ENCODE measurements at regions not wholly inside any gene's neighbourhood (a gene's known extent, or its start where the extent isn't known, plus 50 kb on each side); places are given as distances from the start of the nearest gene placed in this dataset.

DNA sequence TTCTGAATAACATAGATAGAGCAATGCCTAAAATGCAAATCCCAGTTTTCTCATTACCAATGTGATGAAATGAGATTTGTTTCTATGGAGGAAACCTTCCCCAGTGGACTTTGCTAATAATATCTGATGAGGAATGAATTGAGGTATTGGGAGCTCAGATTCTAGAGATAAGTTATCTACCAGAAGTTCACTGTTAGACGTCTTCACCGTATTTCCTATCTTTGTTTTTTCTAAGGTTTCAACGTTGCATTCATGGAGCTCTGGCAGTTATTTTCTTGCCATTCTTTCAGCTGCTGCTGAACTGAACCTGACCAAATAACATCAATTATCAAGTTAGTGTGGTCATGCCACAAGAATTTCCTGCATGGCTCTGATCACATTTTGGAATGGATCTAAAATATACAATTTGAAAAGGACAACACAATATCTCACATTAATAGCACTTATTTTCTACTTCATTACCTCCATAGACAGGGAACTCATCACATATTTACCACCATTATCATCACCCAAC is 511.8 kb upstream of the LCORL start:
- H3K4me3 ChIP-seq (ENCODE audit: low read length): no peak overlapping the region
- H4K20me1 ChIP-seq (ENCODE audit: control insufficient read depth, insufficient read depth, low read depth, low read length): no peaks in the 10 kb centered on the region
- no peaks in the 10 kb centered on the region for H3K4me1 ChIP-seq (ENCODE audit: control insufficient read depth, low read length)
- H3K27ac ChIP-seq (ENCODE audit: low read depth, low read length): no peak overlapping the region
- no peaks in the 10 kb centered on the region for H3F3A ChIP-seq (ENCODE audit: control insufficient read depth, insufficient read depth)
- TF ChIP-seq EZH2phosphoT487 (IDR thresholded peaks at IDR 0.05; ENCODE audit: borderline replicate concordance, low read length): no peak
- TF ChIP-seq, protein P1, sequence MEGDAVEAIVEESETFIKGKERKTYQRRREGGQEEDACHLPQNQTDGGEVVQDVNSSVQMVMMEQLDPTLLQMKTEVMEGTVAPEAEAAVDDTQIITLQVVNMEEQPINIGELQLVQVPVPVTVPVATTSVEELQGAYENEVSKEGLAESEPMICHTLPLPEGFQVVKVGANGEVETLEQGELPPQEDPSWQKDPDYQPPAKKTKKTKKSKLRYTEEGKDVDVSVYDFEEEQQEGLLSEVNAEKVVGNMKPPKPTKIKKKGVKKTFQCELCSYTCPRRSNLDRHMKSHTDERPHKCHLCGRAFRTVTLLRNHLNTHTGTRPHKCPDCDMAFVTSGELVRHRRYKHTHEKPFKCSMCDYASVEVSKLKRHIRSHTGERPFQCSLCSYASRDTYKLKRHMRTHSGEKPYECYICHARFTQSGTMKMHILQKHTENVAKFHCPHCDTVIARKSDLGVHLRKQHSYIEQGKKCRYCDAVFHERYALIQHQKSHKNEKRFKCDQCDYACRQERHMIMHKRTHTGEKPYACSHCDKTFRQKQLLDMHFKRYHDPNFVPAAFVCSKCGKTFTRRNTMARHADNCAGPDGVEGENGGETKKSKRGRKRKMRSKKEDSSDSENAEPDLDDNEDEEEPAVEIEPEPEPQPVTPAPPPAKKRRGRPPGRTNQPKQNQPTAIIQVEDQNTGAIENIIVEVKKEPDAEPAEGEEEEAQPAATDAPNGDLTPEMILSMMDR (IDR thresholded peaks at IDR 0.05; ENCODE audit: low read depth, low read length, poor library complexity, severe bottlenecking): no peak
- no peak overlapping the region for H3K4me2 ChIP-seq (ENCODE audit: low read length)
- no peaks in the 10 kb centered on the region for H3K27me3 ChIP-seq (ENCODE audit: control insufficient read depth, low read length)
- H3K36me3 ChIP-seq (ENCODE audit: control insufficient read depth, low read length): no peaks in the 10 kb centered on the region
- H3K79me2 ChIP-seq (ENCODE audit: control insufficient read depth, low read length): no peaks in the 10 kb centered on the region
- no peaks in the 10 kb centered on the region for H3K9me3 ChIP-seq (ENCODE audit: control insufficient read depth, insufficient read depth, low read length)
- no peaks in the 10 kb centered on the region for H3K9me2 ChIP-seq (replicated peaks; ENCODE audit: control insufficient read depth, low read length)

DNA sequence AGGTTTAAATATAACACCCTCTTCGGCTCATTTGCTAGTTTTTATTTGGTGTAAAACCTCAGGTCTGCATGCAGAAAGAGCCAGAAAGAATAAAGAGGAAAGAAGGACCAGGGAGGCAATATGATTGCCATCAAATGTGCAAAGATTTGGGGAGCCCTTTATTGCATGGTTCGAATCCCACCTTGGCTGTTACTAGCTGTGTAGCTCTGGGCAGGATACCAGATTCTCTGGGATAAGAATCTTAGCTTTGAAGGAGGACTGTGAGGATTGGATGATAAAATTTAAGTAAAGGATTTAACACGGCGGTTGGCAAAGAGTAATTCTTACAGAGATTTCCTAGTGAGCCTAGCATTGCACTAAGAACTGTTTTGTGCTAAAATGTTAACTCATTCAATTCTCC is 510.2 kb upstream of the LCORL start:
- H3K9me3 ChIP-seq (ENCODE audit: control insufficient read depth, insufficient read depth, low read length): no peaks in the 10 kb centered on the region
- H4K20me1 ChIP-seq (ENCODE audit: control insufficient read depth, insufficient read depth, low read depth, low read length): no peaks in the 10 kb centered on the region
- TF ChIP-seq, protein P1 (IDR thresholded peaks at IDR 0.05; ENCODE audit: low read depth, low read length, poor library complexity, severe bottlenecking): no peak
- TF ChIP-seq EZH2phosphoT487 (IDR thresholded peaks at IDR 0.05; ENCODE audit: borderline replicate concordance, low read length): no peak
- H3F3A ChIP-seq (ENCODE audit: control insufficient read depth, insufficient read depth): no peaks in the 10 kb centered on the region
- H3K4me1 ChIP-seq (ENCODE audit: control insufficient read depth, low read length): no peaks in the 10 kb centered on the region
- no peak overlapping the region for H3K4me2 ChIP-seq (ENCODE audit: low read length)
- no peaks in the 10 kb centered on the region for H3K9me2 ChIP-seq (replicated peaks; ENCODE audit: control insufficient read depth, low read length)
- H3K27ac ChIP-seq (ENCODE audit: low read depth, low read length): no peak overlapping the region
- no peaks in the 10 kb centered on the region for H3K79me2 ChIP-seq (ENCODE audit: control insufficient read depth, low read length)
- H3K36me3 ChIP-seq (ENCODE audit: control insufficient read depth, low read length): no peaks in the 10 kb centered on the region
- no peak overlapping the region for H3K4me3 ChIP-seq (ENCODE audit: low read length)
- no peaks in the 10 kb centered on the region for H3K27me3 ChIP-seq (ENCODE audit: control insufficient read depth, low read length)

DNA sequence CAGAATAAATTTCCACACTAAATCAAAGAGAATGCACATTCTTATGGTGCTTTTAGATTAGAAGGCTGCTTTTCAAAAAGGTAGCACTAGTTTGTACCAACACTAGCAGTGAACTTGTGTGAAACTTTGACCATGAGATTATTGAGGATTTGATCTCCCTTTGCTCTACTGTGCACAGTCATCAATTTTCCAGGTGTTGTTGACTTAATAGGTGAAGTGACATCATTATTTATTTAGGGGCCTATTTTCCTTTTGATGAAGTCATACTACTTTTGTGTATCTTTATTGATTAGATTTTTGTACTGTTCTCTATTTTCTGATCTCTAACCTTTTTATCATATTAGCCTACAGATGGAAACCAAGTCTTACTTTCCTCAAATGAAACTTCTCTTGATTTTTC is 507.9 kb upstream of the LCORL start:
- Histone ChIP-seq H3K79me2 (ENCODE audit: control insufficient read depth, low read length) (no peaks in the 10 kb centered on the region), H3K4me3 (ENCODE audit: low read length) (no peak overlapping the region), H4K20me1 (ENCODE audit: control insufficient read depth, insufficient read depth, low read depth, low read length) (no peaks in the 10 kb centered on the region), H3K27ac (ENCODE audit: low read depth, low read length) (no peak overlapping the region), H3K4me2 (ENCODE audit: low read length) (no peak overlapping the region), H3K9me3 (ENCODE audit: control insufficient read depth, insufficient read depth, low read length) (no peaks in the 10 kb centered on the region), H3K27me3 (ENCODE audit: control insufficient read depth, low read length) (no peaks in the 10 kb centered on the region), H3K9me2 (replicated peaks; ENCODE audit: control insufficient read depth, low read length) (no peaks in the 10 kb centered on the region), H3K36me3 (ENCODE audit: control insufficient read depth, low read length) (no peaks in the 10 kb centered on the region), H3F3A (ENCODE audit: control insufficient read depth, insufficient read depth) (no peaks in the 10 kb centered on the region), H3K4me1 (ENCODE audit: control insufficient read depth, low read length) (no peaks in the 10 kb centered on the region)
- TF ChIP-seq EZH2phosphoT487 (IDR thresholded peaks at IDR 0.05; ENCODE audit: borderline replicate concordance, low read length): no peak
- TF ChIP-seq, protein P1 (IDR thresholded peaks at IDR 0.05; ENCODE audit: low read depth, low read length, poor library complexity, severe bottlenecking): no peak

Measured in DOHH2 (cell line).